Esophagus muscularis mucosa (tissue), 4 donors: ENCODE measurements at regions not wholly inside any gene's neighbourhood (a gene's known extent, or its start where the extent isn't known, plus 50 kb on each side); places are given as distances from the start of the nearest gene placed in this dataset.

Experiments
- DNase-seq: peaks from one replicate; pipeline ENCODE4 v3.0.0-alpha.2; 2017; ENCODE audit errors: extremely low spot score
- H3K27ac ChIP-seq, 4 donors: fragments of 200-600 bp; sonication (generic); replicated peaks in 1 of 4; 1 replicate in 3 of 4; 2 replicates in 1 of 4; pipeline ENCODE4 v1.5.1; 2016 to 2019; ENCODE audit warnings: mild to moderate bottlenecking in 1 of 4
- H3K27me3 ChIP-seq, 4 donors: fragments of 200-600 bp; sonication (generic); one replicate each; pipeline versions ENCODE4 v1.5.1 to v1.6.0; 2016 to 2019
- H3K36me3 ChIP-seq, 4 donors: fragments of 200-600 bp; sonication (generic); one replicate each; pipeline ENCODE4 v1.5.1; 2016 to 2019
- H3K4me1 ChIP-seq, 4 donors: fragments of 200-600 bp; sonication (generic); one replicate each; pipeline ENCODE4 v1.5.1; 2016 to 2019
- H3K4me3 ChIP-seq, 4 donors: fragments of 200-600 bp; sonication (generic); 1 replicate in 2 of 4; 2 replicates in 2 of 4; pipeline ENCODE4 v1.5.1; 2016 to 2019; ENCODE audit warnings: mild to moderate bottlenecking in 4 of 4, moderate library complexity in 1 of 4
- H3K9me3 ChIP-seq, 4 donors: fragments of 200-600 bp; sonication (generic); 1 replicate in 3 of 4; 2 replicates in 1 of 4; pipeline ENCODE4 v1.5.1; 2016 to 2019
- CTCF ChIP-seq, 3 experiments: fragments of 200-600 bp in 2 of 3; fragments of 450-650 bp in 1 of 3; sonication (generic) in 2 of 3; IDR thresholded peaks; one replicate each; pipeline ENCODE4 v1.5.1; 2017 to 2019; ENCODE audit warnings: antibody characterized with exemption in 3 of 3, mild to moderate bottlenecking in 2 of 3, moderate library complexity in 1 of 3
- EP300 ChIP-seq: sonication (generic); formaldehyde crosslinking; IDR thresholded peaks from one replicate; pipeline ENCODE4 v1.6.1; 2017; ENCODE audit warnings: antibody characterized with exemption
- POLR2A ChIP-seq: fragments of 450-650 bp; IDR thresholded peaks from one replicate; pipeline ENCODE4 v1.6.1; 2017; ENCODE audit warnings: antibody characterized with exemption, moderate library complexity, mild to moderate bottlenecking, low read depth
- POLR2AphosphoS5 ChIP-seq, 2 donors: sonication (generic); formaldehyde crosslinking; IDR thresholded peaks; one replicate each; pipeline ENCODE4 v1.6.1; 2017; ENCODE audit warnings: antibody characterized with exemption in 2 of 2
- WGBS: methylation state at CpG from one replicate; pipeline ENCODE4 v1.1.5; 2018; 5-methylcytosine and 5-hydroxymethylcytosine counted together
- intact Hi-C: fragments of 100-400 bp; cut with DNase I; formaldehyde crosslinking; loops from one replicate; pipeline ENCODE4 v1.15.1; 2023

- no peaks in the 10 kb centered on the region for H3K36me3 ChIP-seq
- no peaks in the 10 kb centered on the region for H3K27me3 ChIP-seq
- H3K27ac ChIP-seq: no peak overlapping the region
- no peak for DNase-seq
- H3K4me3 ChIP-seq: no peak overlapping the region
- no peaks in the 10 kb centered on the region for H3K4me1 ChIP-seq
- TF ChIP-seq EP300: no peak
- TF ChIP-seq CTCF (IDR thresholded peaks at IDR 0.05): no peak
- TF ChIP-seq POLR2A: no peak
- no peak for TF ChIP-seq POLR2AphosphoS5 (IDR thresholded peaks at IDR 0.05)
- intact Hi-C loops: no loop called here
- H3K9me3 ChIP-seq: no peaks in the 10 kb centered on the region
These were observed 166.2 kb downstream of the FAT3 start for GRCh38 chr11:92390783-92391182.

GRCh38 chr11:92391364-92391763 lies 166.7 kb downstream of the FAT3 start:
- Histone ChIP-seq H3K4me3 (no peak overlapping the region), H3K4me1 (no peaks in the 10 kb centered on the region), H3K36me3 (no peaks in the 10 kb centered on the region), H3K27ac (no peak overlapping the region), H3K27me3 (no peaks in the 10 kb centered on the region), H3K9me3 (no peaks in the 10 kb centered on the region)
- no peak for TF ChIP-seq EP300
- TF ChIP-seq POLR2A: no peak
- no peak for TF ChIP-seq CTCF (IDR thresholded peaks at IDR 0.05)
- no peak for TF ChIP-seq POLR2AphosphoS5 (IDR thresholded peaks at IDR 0.05)
- DNase-seq: no peak
- intact Hi-C loops: no loop called here

GRCh38 chr11:92391808-92392207 lies 167.2 kb downstream of the FAT3 start:
- Histone ChIP-seq H3K36me3 (no peaks in the 10 kb centered on the region), H3K4me3 (no peak overlapping the region), H3K9me3 (no peaks in the 10 kb centered on the region), H3K4me1 (no peaks in the 10 kb centered on the region), H3K27me3 (no peaks in the 10 kb centered on the region), H3K27ac (no peak overlapping the region)
- no peak for DNase-seq
- intact Hi-C loops: no loop called here
- 78% methylated on average over 6 of the region's 6 CpGs for WGBS
- TF ChIP-seq POLR2AphosphoS5 (IDR thresholded peaks at IDR 0.05): no peak
- no peak for TF ChIP-seq POLR2A
- TF ChIP-seq EP300: no peak
- TF ChIP-seq CTCF (IDR thresholded peaks at IDR 0.05): no peak

- TF ChIP-seq POLR2A: no peak
- TF ChIP-seq CTCF (IDR thresholded peaks at IDR 0.05): no peak
- TF ChIP-seq EP300: no peak
These were observed 168.6 kb downstream of the FAT3 start for GRCh38 chr11:92393218-92393617.

GRCh38 chr11:92396133-92396532 lies 171.5 kb downstream of the FAT3 start:
- no peak for TF ChIP-seq CTCF (IDR thresholded peaks at IDR 0.05)
- TF ChIP-seq POLR2AphosphoS5 (IDR thresholded peaks at IDR 0.05): no peak
- no peak for TF ChIP-seq EP300
- TF ChIP-seq POLR2A: no peak
- Histone ChIP-seq H3K9me3 (no peaks in the 10 kb centered on the region), H3K27ac (no peak overlapping the region), H3K27me3 (no peaks in the 10 kb centered on the region), H3K36me3 (no peaks in the 10 kb centered on the region), H3K4me1 (peaks cover 0 to 7% (median 5%) of the 10 kb centered on the region in 4 donors), H3K4me3 (no peak overlapping the region)
- WGBS: 88% methylated on average over 1 of the region's 1 CpG
- no peak for DNase-seq
- intact Hi-C loops: no loop called here

More at GRCh38 chr11:92393218-92393617, 168.6 kb downstream of the FAT3 start:
- Histone ChIP-seq H3K4me1 (no peaks in the 10 kb centered on the region), H3K27ac (no peak overlapping the region), H3K9me3 (no peaks in the 10 kb centered on the region), H3K36me3 (no peaks in the 10 kb centered on the region), H3K4me3 (no peak overlapping the region), H3K27me3 (no peaks in the 10 kb centered on the region)
- DNase-seq: no peak
- 90% methylated on average over 5 of the region's 5 CpGs for WGBS
- intact Hi-C loops: no loop called here
